ENCODE measurements at regions not wholly inside any gene's neighbourhood (a gene's known extent, or its start where the extent isn't known, plus 50 kb on each side); places are given as distances from the start of the nearest gene placed in this dataset.

- no peak for DNase-seq (ENCODE audit: low spot score)
Measured at GRCh38 chr20:40232756-40233155, 456.3 kb downstream of the MAFB start.

GRCh38 chr20:40232273-40232672, 456.8 kb downstream of the MAFB start:
- DNase-seq (ENCODE audit: low spot score): no peak

- DNase-seq (ENCODE audit: low spot score): no peak
Measured at GRCh38 chr20:40230486-40230885, 458.6 kb downstream of the MAFB start.

- no peak for DNase-seq (ENCODE audit: low spot score)
Measured at GRCh38 chr20:40225596-40225995, 463.4 kb downstream of the MAFB start.

- no peak for DNase-seq (ENCODE audit: low spot score)
Measured at GRCh38 chr20:40223810-40224209, 465.2 kb downstream of the MAFB start.

GRCh38 chr20:40218971-40219370, 470.1 kb downstream of the MAFB start:
- no peak for DNase-seq (ENCODE audit: low spot score)

GRCh38 chr20:40218316-40218969, 470.6 kb downstream of the MAFB start:
- DNase-seq (ENCODE audit: low spot score): no peak

- DNase-seq (ENCODE audit: low spot score): no peak
Measured at GRCh38 chr20:40207655-40208054, 481.4 kb downstream of the MAFB start.

- DNase-seq (ENCODE audit: low spot score): no peak
Measured at GRCh38 chr20:40205971-40206370, 483.1 kb downstream of the MAFB start.

GRCh38 chr20:40203032-40203431, 486.0 kb downstream of the MAFB start:
- no peak for DNase-seq (ENCODE audit: low spot score)

GRCh38 chr20:40197691-40198090, 491.3 kb downstream of the MAFB start:
- no peak for DNase-seq (ENCODE audit: low spot score)

- DNase-seq (ENCODE audit: low spot score): no peak
Measured at GRCh38 chr20:40196846-40197436, 492.1 kb downstream of the MAFB start.

GRCh38 chr20:40195742-40196141, 493.3 kb downstream of the MAFB start:
- DNase-seq (ENCODE audit: low spot score): no peak

- no peak for DNase-seq (ENCODE audit: low spot score)
Measured at GRCh38 chr20:40192529-40192928, 496.5 kb downstream of the MAFB start.

- no peak for DNase-seq (ENCODE audit: low spot score)
Measured at GRCh38 chr20:40192081-40192480, 497.0 kb downstream of the MAFB start.

GRCh38 chr20:40191573-40191972, 497.5 kb downstream of the MAFB start:
- no peak for DNase-seq (ENCODE audit: low spot score)

GRCh38 chr20:40189621-40190020, 499.4 kb downstream of the MAFB start:
- no peak for DNase-seq (ENCODE audit: low spot score)

- DNase-seq (ENCODE audit: low spot score): no peak
Measured at GRCh38 chr20:40188319-40188718, 500.7 kb downstream of the MAFB start.

GRCh38 chr20:40186826-40187225, 502.2 kb downstream of the MAFB start:
- no peak for DNase-seq (ENCODE audit: low spot score)

- DNase-seq (ENCODE audit: low spot score): no peak
Measured at GRCh38 chr20:40181676-40182075, 507.4 kb downstream of the MAFB start.

- no peak for DNase-seq (ENCODE audit: low spot score)
Measured at GRCh38 chr20:40176098-40176841, 512.8 kb downstream of the MAFB start.

- DNase-seq (ENCODE audit: low spot score): no peak
Measured at GRCh38 chr20:40175296-40175695, 513.7 kb downstream of the MAFB start.

GRCh38 chr20:40173872-40174271, 515.2 kb downstream of the MAFB start:
- no peak for DNase-seq (ENCODE audit: low spot score)

Data from mesenteric fat pad (tissue), 1 donor.